ACC112 (cell line): ENCODE measurements at regions not wholly inside any gene's neighbourhood (a gene's known extent, or its start where the extent isn't known, plus 50 kb on each side); places are given as distances from the start of the nearest gene placed in this dataset.
A peak's percentile ranks its signal among the peaks of the same experiment; 100 is the strongest.

ENCODE experiments used
- H2AFZ ChIP-seq: fragments of 200-600 bp; sonication (generic); one replicate; pipeline ENCODE4 v1.6.0; 2017; ENCODE audit warnings: antibody characterized with exemption, low read length; ENCODE audit not compliant: unreplicated experiment
- H3K27ac ChIP-seq: fragments of 200-600 bp; sonication (generic); 2 replicates; pipeline ENCODE4 v1.5.1; 2014; ENCODE audit warnings: low read depth, mild to moderate bottlenecking, antibody characterized with exemption, low read length, moderate library complexity
- H3K27me3 ChIP-seq: fragments of 200-600 bp; sonication (generic); 2 replicates; pipeline ENCODE4 v1.6.1; 2014; ENCODE audit warnings: mild to moderate bottlenecking, antibody characterized with exemption, low read length, moderate library complexity, mixed read lengths; ENCODE audit not compliant: insufficient read depth
- H3K36me3 ChIP-seq: fragments of 200-600 bp; sonication (generic); 2 replicates; pipeline ENCODE4 v1.6.1; 2016; ENCODE audit warnings: mild to moderate bottlenecking, antibody characterized with exemption, low read length, moderate library complexity, mixed read lengths; ENCODE audit not compliant: insufficient read depth
- H3K4me1 ChIP-seq: fragments of 200-600 bp; sonication (generic); one replicate; pipeline ENCODE4 v1.6.1; 2016; ENCODE audit warnings: low read length, mixed read lengths; ENCODE audit not compliant: insufficient read depth, unreplicated experiment, control insufficient read depth
- H3K4me3 ChIP-seq: fragments of 200-600 bp; sonication (generic); 2 replicates; pipeline ENCODE4 v1.5.1; 2014; ENCODE audit warnings: mild to moderate bottlenecking, low read depth, low read length
- H3K79me2 ChIP-seq: fragments of 200-600 bp; sonication (generic); one replicate; pipeline ENCODE4 v1.6.0; 2016; ENCODE audit warnings: low read length; ENCODE audit not compliant: control insufficient read depth, unreplicated experiment, insufficient read depth

GRCh38 chr2:107325981-107326786 is 440.2 kb upstream of the ST6GAL2 start:
- H2AFZ ChIP-seq: no peak overlapping the region
- H3K27me3 ChIP-seq: no peaks in the 10 kb centered on the region
- H3K4me3 ChIP-seq: no peak overlapping the region
- no peaks in the 10 kb centered on the region for H3K79me2 ChIP-seq
- H3K4me1 ChIP-seq: no peaks in the 10 kb centered on the region
- H3K36me3 ChIP-seq: no peaks in the 10 kb centered on the region
- 0 out of 2 replicates have a peak overlapping the region, but pooled peaks have one; percentile 26 for H3K27ac ChIP-seq

- H3K79me2 ChIP-seq: no peaks in the 10 kb centered on the region
- no peaks in the 10 kb centered on the region for H3K27me3 ChIP-seq
- no peak overlapping the region for H3K27ac ChIP-seq
- H3K4me3 ChIP-seq: no peak overlapping the region
- no peak overlapping the region for H2AFZ ChIP-seq
- no peaks in the 10 kb centered on the region for H3K4me1 ChIP-seq
- H3K36me3 ChIP-seq: no peaks in the 10 kb centered on the region
Observed at GRCh38 chr2:107334306-107334705, 448.3 kb upstream of the ST6GAL2 start.

GRCh38 chr2:107336526-107336925 is 450.6 kb upstream of the ST6GAL2 start:
- no peak overlapping the region for H2AFZ ChIP-seq
- no peak overlapping the region for H3K4me3 ChIP-seq
- H3K27me3 ChIP-seq: no peaks in the 10 kb centered on the region
- H3K36me3 ChIP-seq: no peaks in the 10 kb centered on the region
- no peaks in the 10 kb centered on the region for H3K4me1 ChIP-seq
- H3K79me2 ChIP-seq: no peaks in the 10 kb centered on the region
- H3K27ac ChIP-seq: no peak overlapping the region

- H3K36me3 ChIP-seq: no peaks in the 10 kb centered on the region
- H3K79me2 ChIP-seq: no peaks in the 10 kb centered on the region
- 0 out of 2 replicates have a peak overlapping the region, but pooled peaks have one; percentile 12 for H3K27ac ChIP-seq
- no peak overlapping the region for H2AFZ ChIP-seq
- no peak overlapping the region for H3K4me3 ChIP-seq
- no peaks in the 10 kb centered on the region for H3K27me3 ChIP-seq
- no peaks in the 10 kb centered on the region for H3K4me1 ChIP-seq
Observed at GRCh38 chr2:107337209-107337898, 451.4 kb upstream of the ST6GAL2 start.

- no peak overlapping the region for H3K4me3 ChIP-seq
- H3K27ac ChIP-seq: 0 out of 2 replicates have a peak overlapping the region, but pooled peaks have one; percentile 12
- no peak overlapping the region for H2AFZ ChIP-seq
- no peaks in the 10 kb centered on the region for H3K27me3 ChIP-seq
- H3K36me3 ChIP-seq: no peaks in the 10 kb centered on the region
- H3K4me1 ChIP-seq: no peaks in the 10 kb centered on the region
- H3K79me2 ChIP-seq: no peaks in the 10 kb centered on the region
Observed at GRCh38 chr2:107338059-107338458, 452.1 kb upstream of the ST6GAL2 start.

GRCh38 chr2:107338571-107338970 is 452.6 kb upstream of the ST6GAL2 start:
- Histone ChIP-seq H3K27ac (no peak overlapping the region), H3K79me2 (no peaks in the 10 kb centered on the region), H3K27me3 (no peaks in the 10 kb centered on the region), H3K4me3 (no peak overlapping the region), H2AFZ (no peak overlapping the region), H3K4me1 (no peaks in the 10 kb centered on the region), H3K36me3 (no peaks in the 10 kb centered on the region)

GRCh38 chr2:107340955-107341354 is 455.0 kb upstream of the ST6GAL2 start:
- H3K36me3 ChIP-seq: no peaks in the 10 kb centered on the region
- no peaks in the 10 kb centered on the region for H3K4me1 ChIP-seq
- H2AFZ ChIP-seq: no peak overlapping the region
- no peak overlapping the region for H3K27ac ChIP-seq
- H3K27me3 ChIP-seq: no peaks in the 10 kb centered on the region
- no peak overlapping the region for H3K4me3 ChIP-seq
- no peaks in the 10 kb centered on the region for H3K79me2 ChIP-seq

- no peaks in the 10 kb centered on the region; the same call in 1 of the 2 replicates for H3K27me3 ChIP-seq
Observed at GRCh38 chr2:107349329-107349728, 463.4 kb upstream of the ST6GAL2 start.

GRCh38 chr2:107354175-107354574 is 468.2 kb upstream of the ST6GAL2 start:
- Histone ChIP-seq H3K36me3 (no peaks in the 10 kb centered on the region), H3K4me1 (no peaks in the 10 kb centered on the region), H3K79me2 (no peaks in the 10 kb centered on the region), H3K27ac (no peak overlapping the region), H2AFZ (no peak overlapping the region), H3K27me3 (no peaks in the 10 kb centered on the region; the same call in 1 of the 2 replicates), H3K4me3 (no peak overlapping the region)

More at GRCh38 chr2:107349329-107349728, 463.4 kb upstream of the ST6GAL2 start:
- H3K4me3 ChIP-seq: no peak overlapping the region
- no peak overlapping the region for H3K27ac ChIP-seq
- H2AFZ ChIP-seq: no peak overlapping the region
- H3K79me2 ChIP-seq: no peaks in the 10 kb centered on the region
- H3K36me3 ChIP-seq: no peaks in the 10 kb centered on the region
- H3K4me1 ChIP-seq: no peaks in the 10 kb centered on the region

GRCh38 chr2:107358362-107358761 is 468.3 kb upstream of the RGPD4 start:
- no peaks in the 10 kb centered on the region for H3K27me3 ChIP-seq
- H3K27ac ChIP-seq: no peak overlapping the region
- no peaks in the 10 kb centered on the region for H3K4me1 ChIP-seq
- H3K4me3 ChIP-seq: no peak overlapping the region
- H2AFZ ChIP-seq: no peak overlapping the region
- H3K36me3 ChIP-seq: no peaks in the 10 kb centered on the region
- H3K79me2 ChIP-seq: no peaks in the 10 kb centered on the region

GRCh38 chr2:107359021-107359420 is 467.7 kb upstream of the RGPD4 start:
- Histone ChIP-seq H2AFZ (no peak overlapping the region), H3K4me1 (no peaks in the 10 kb centered on the region), H3K4me3 (no peak overlapping the region), H3K36me3 (no peaks in the 10 kb centered on the region), H3K27me3 (no peaks in the 10 kb centered on the region), H3K27ac (no peak overlapping the region), H3K79me2 (no peaks in the 10 kb centered on the region)
